CD14-positive monocyte (primary cell): ENCODE measurements at regions not wholly inside any gene's neighbourhood (a gene's known extent, or its start where the extent isn't known, plus 50 kb on each side); places are given as distances from the start of the nearest gene placed in this dataset.
A peak's percentile ranks its signal among the peaks of the same experiment; 100 is the strongest.

Source experiments
- DNase-seq, 3 donors: peaks; one replicate each; pipeline ENCODE4 v3.0.0-alpha.2; 2011 to 2022
- H2AFZ ChIP-seq: 2 replicates; pipeline ENCODE4 v1.6.0; 2012; ENCODE audit warnings: mild to moderate bottlenecking, low read depth, low read length, inconsistent platforms; ENCODE audit not compliant: insufficient read depth, poor library complexity, severe bottlenecking
- H3K27ac ChIP-seq, 2 donors: 1 replicate in 1 of 2; 2 replicates in 1 of 2; pipeline ENCODE4 v1.5.1; 2012 to 2013; ENCODE audit warnings: low read length in 2 of 2, control low read depth in 1 of 2, inconsistent platforms in 1 of 2, low read depth in 1 of 2, mild to moderate bottlenecking in 1 of 2
- H3K27me3 ChIP-seq, 2 donors: one replicate each; pipeline versions ENCODE4 v1.6.0 to v1.6.1; 2011 to 2013; ENCODE audit warnings: low read length in 2 of 2; ENCODE audit not compliant: control insufficient read depth in 2 of 2, insufficient read depth in 2 of 2
- H3K36me3 ChIP-seq, 2 donors: replicated peaks in 1 of 2; 1 replicate in 1 of 2; 2 replicates in 1 of 2; pipeline versions ENCODE4 v1.5.1 to v1.6.1; 2012 to 2013; ENCODE audit warnings: low read length in 2 of 2, control low read depth in 1 of 2, inconsistent platforms in 1 of 2, mild to moderate bottlenecking in 1 of 2; ENCODE audit not compliant: insufficient read depth in 2 of 2, control insufficient read depth in 1 of 2
- H3K4me1 ChIP-seq, 2 donors: 1 replicate in 1 of 2; 2 replicates in 1 of 2; pipeline versions ENCODE4 v1.5.1 to v1.6.1; 2012 to 2013; ENCODE audit warnings: low read length in 2 of 2, control low read depth in 1 of 2, inconsistent platforms in 1 of 2, mild to moderate bottlenecking in 1 of 2, moderate library complexity in 1 of 2; ENCODE audit not compliant: insufficient read depth in 2 of 2, control insufficient read depth in 1 of 2
- H3K4me2 ChIP-seq: replicated peaks from 2 replicates; pipeline ENCODE3; 2012; ENCODE audit warnings: low read length, moderate library complexity, mild to moderate bottlenecking; ENCODE audit not compliant: poor library complexity, severe bottlenecking; ENCODE audit errors: extremely low read depth
- H3K4me3 ChIP-seq, 3 experiments: fragments of 200-600 bp in 1 of 3; sonication (generic) in 1 of 3; replicated peaks in 1 of 3; 1 replicate in 2 of 3; 2 replicates in 1 of 3; pipeline ENCODE4 v1.5.1; 2011 to 2013; ENCODE audit warnings: low read length in 3 of 3, mild to moderate bottlenecking in 3 of 3, control low read depth in 2 of 3, low read depth in 2 of 3, inconsistent platforms in 1 of 3, moderate library complexity in 1 of 3
- H3K79me2 ChIP-seq: 2 replicates; pipeline ENCODE4 v1.6.0; 2012; ENCODE audit warnings: mild to moderate bottlenecking, control low read depth, inconsistent platforms, low read length, moderate library complexity; ENCODE audit not compliant: insufficient read depth
- H3K9ac ChIP-seq: 2 replicates; pipeline ENCODE4 v1.6.0; 2017; ENCODE audit warnings: low read length, mild to moderate bottlenecking; ENCODE audit not compliant: insufficient read depth, poor library complexity, severe bottlenecking
- H3K9me3 ChIP-seq, 2 donors: replicated peaks in 1 of 2; 1 replicate in 1 of 2; 2 replicates in 1 of 2; pipeline versions ENCODE4 v1.5.1 to v1.6.1; 2012 to 2013; ENCODE audit warnings: low read length in 2 of 2, control low read depth in 1 of 2; ENCODE audit not compliant: control insufficient read depth in 1 of 2, insufficient read depth in 1 of 2
- H4K20me1 ChIP-seq: 2 replicates; pipeline ENCODE4 v1.6.0; 2012; ENCODE audit warnings: mild to moderate bottlenecking, low read length, control low read depth, moderate library complexity; ENCODE audit not compliant: insufficient read depth
- H3K27ac Mint-ChIP-seq, 7 donors: one replicate each; pipeline ENCODE4 v1.8.0; 2020; ENCODE audit warnings: mild to moderate bottlenecking in 7 of 7, mixed read lengths in 7 of 7, moderate library complexity in 6 of 7, inconsistent platforms in 2 of 7
- H3K27me3 Mint-ChIP-seq, 3 donors: one replicate each; pipeline ENCODE4 v1.8.0; 2021 to 2022; ENCODE audit warnings: low read depth in 3 of 3, mild to moderate bottlenecking in 3 of 3, mixed read lengths in 3 of 3, moderate library complexity in 3 of 3, inconsistent platforms in 1 of 3
- H3K36me3 Mint-ChIP-seq, 2 donors: one replicate each; pipeline ENCODE4 v1.8.0; 2020; ENCODE audit warnings: mixed read lengths in 2 of 2, inconsistent platforms in 1 of 2, mild to moderate bottlenecking in 1 of 2
- H3K4me1 Mint-ChIP-seq: one replicate; pipeline ENCODE4 v1.8.0; 2020; ENCODE audit warnings: mild to moderate bottlenecking, mixed read lengths
- H3K4me3 Mint-ChIP-seq, 2 donors: one replicate each; pipeline ENCODE4 v1.8.0; 2020; ENCODE audit warnings: mild to moderate bottlenecking in 2 of 2, mixed read lengths in 2 of 2, moderate library complexity in 1 of 2
- H3K9me3 Mint-ChIP-seq, 7 donors: one replicate each; pipeline ENCODE4 v1.8.0; 2020 to 2022; ENCODE audit warnings: mixed read lengths in 7 of 7, mild to moderate bottlenecking in 6 of 7, moderate library complexity in 6 of 7, inconsistent platforms in 2 of 7
- WGBS: methylation state at CpG from one replicate; pipeline ENCODE4 v1.1.5; 2013; ENCODE audit warnings: missing lambda C conversion rate; ENCODE audit not compliant: insufficient coverage; 5-methylcytosine and 5-hydroxymethylcytosine counted together
- intact Hi-C, 2 donors: fragments of 100-400 bp; cut with micrococcal nuclease; formaldehyde crosslinking; loops; one replicate each; pipeline versions ENCODE4 v1.15.0 to v1.15.1; 2023
- TF ChIP-seq, protein P1 (sequence below): fragments of 200-600 bp; IDR thresholded peaks from one replicate; pipeline ENCODE4 v1.8.0; 2022; ENCODE audit warnings: antibody characterized with exemption, mild to moderate bottlenecking

DNA sequence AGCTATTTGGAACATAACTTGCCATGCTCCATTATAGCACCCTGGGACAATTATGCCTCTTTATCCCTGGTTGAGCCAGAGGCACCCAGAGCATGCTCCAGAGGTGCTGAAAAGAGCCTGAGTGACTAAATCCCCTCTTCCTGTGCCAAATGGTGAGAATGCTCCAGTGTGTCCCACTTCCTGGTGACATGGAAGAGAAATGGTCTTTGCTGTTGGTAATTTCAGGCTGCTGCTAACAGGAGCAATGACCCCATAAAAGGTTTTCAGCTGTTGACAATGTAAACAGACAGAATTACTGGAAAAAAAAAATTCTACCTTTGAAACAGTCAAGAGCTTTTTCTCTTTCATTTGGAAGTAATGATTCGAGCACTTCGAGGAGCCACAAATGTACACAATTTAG, 341.8 kb downstream of the FGF9 start:
- Mint-ChIP-seq H3K9me3 (peaks cover 0 to 11% (median 2%) of the 10 kb centered on the region in 7 donors), H3K27me3 (peaks cover 0 to 5% (median 3%) of the 10 kb centered on the region in 3 donors), H3K4me3 (no peak overlapping the region), H3K36me3 (no peaks in the 10 kb centered on the region), H3K4me1 (peaks cover 8% of the 10 kb centered on the region), H3K27ac (peak overlapping the region in 1 of 7 donors; percentile 32)
- no peak overlapping the region for H3K4me2 ChIP-seq
- H3K79me2 ChIP-seq: no peaks in the 10 kb centered on the region
- no peaks in the 10 kb centered on the region for H3K27me3 ChIP-seq
- no peaks in the 10 kb centered on the region for H3K9me3 ChIP-seq
- H3K27ac ChIP-seq: no peak overlapping the region
- H3K36me3 ChIP-seq: no peaks in the 10 kb centered on the region
- no peak overlapping the region for H2AFZ ChIP-seq
- H3K4me1 ChIP-seq: peaks cover 0 to 18% of the 10 kb centered on the region in 2 donors
- intact Hi-C loops: no loop called here
- DNase-seq: no peak
- TF ChIP-seq, protein P1, sequence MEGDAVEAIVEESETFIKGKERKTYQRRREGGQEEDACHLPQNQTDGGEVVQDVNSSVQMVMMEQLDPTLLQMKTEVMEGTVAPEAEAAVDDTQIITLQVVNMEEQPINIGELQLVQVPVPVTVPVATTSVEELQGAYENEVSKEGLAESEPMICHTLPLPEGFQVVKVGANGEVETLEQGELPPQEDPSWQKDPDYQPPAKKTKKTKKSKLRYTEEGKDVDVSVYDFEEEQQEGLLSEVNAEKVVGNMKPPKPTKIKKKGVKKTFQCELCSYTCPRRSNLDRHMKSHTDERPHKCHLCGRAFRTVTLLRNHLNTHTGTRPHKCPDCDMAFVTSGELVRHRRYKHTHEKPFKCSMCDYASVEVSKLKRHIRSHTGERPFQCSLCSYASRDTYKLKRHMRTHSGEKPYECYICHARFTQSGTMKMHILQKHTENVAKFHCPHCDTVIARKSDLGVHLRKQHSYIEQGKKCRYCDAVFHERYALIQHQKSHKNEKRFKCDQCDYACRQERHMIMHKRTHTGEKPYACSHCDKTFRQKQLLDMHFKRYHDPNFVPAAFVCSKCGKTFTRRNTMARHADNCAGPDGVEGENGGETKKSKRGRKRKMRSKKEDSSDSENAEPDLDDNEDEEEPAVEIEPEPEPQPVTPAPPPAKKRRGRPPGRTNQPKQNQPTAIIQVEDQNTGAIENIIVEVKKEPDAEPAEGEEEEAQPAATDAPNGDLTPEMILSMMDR: no peak
- no peak overlapping the region for H3K4me3 ChIP-seq
- no peaks in the 10 kb centered on the region for H4K20me1 ChIP-seq
- WGBS: no CpG with 5 or more reads among the region's 2 CpGs
- no peak overlapping the region for H3K9ac ChIP-seq

DNA sequence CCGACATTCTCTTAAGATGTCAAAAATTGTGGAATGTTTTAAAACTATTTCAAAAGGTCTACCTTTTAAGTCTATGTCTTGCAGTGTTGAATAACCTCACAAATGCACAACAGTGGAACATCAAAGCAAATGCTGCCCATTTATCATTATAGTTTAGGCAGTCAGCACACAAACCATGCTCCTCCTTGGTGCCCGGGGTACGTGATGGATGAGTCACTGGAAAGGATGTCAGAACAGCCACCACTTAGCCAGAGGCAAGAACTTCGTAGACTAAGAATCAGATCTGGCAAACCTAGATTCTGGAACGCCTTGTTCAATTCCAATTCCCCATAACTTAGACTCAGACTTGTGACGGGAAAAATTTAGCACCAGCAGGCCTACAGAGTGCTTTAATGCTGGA, 343.6 kb downstream of the FGF9 start:
- H3K27me3 Mint-ChIP-seq: peaks cover 0 to 5% (median 3%) of the 10 kb centered on the region in 3 donors
- no peak overlapping the region for H3K4me3 ChIP-seq
- DNase-seq: no peak
- H3K4me1 Mint-ChIP-seq: peaks cover 5% of the 10 kb centered on the region
- peaks cover 0 to 12% of the 10 kb centered on the region in 2 donors for H3K4me1 ChIP-seq
- no peaks in the 10 kb centered on the region for H3K79me2 ChIP-seq
- H3K9me3 ChIP-seq: no peaks in the 10 kb centered on the region
- no peaks in the 10 kb centered on the region for H3K36me3 ChIP-seq
- no peak overlapping the region for H3K4me2 ChIP-seq
- H4K20me1 ChIP-seq: no peaks in the 10 kb centered on the region
- no peak overlapping the region for H3K9ac ChIP-seq
- no peaks in the 10 kb centered on the region for H3K36me3 Mint-ChIP-seq
- H3K27me3 ChIP-seq: no peaks in the 10 kb centered on the region
- no CpG with 5 or more reads among the region's 6 CpGs for WGBS
- no peak overlapping the region for H3K4me3 Mint-ChIP-seq
- TF ChIP-seq, protein P1: no peak
- no peak overlapping the region for H2AFZ ChIP-seq
- H3K27ac Mint-ChIP-seq: peak overlapping the region in 1 of 7 donors; percentile 1
- peaks cover 0 to 6% (median 0%) of the 10 kb centered on the region in 7 donors for H3K9me3 Mint-ChIP-seq
- intact Hi-C loops: no loop called here
- H3K27ac ChIP-seq: no peak overlapping the region
